ENCODE measurements at regions not wholly inside any gene's neighbourhood (a gene's known extent, or its start where the extent isn't known, plus 50 kb on each side); places are given as distances from the start of the nearest gene placed in this dataset.

DNA sequence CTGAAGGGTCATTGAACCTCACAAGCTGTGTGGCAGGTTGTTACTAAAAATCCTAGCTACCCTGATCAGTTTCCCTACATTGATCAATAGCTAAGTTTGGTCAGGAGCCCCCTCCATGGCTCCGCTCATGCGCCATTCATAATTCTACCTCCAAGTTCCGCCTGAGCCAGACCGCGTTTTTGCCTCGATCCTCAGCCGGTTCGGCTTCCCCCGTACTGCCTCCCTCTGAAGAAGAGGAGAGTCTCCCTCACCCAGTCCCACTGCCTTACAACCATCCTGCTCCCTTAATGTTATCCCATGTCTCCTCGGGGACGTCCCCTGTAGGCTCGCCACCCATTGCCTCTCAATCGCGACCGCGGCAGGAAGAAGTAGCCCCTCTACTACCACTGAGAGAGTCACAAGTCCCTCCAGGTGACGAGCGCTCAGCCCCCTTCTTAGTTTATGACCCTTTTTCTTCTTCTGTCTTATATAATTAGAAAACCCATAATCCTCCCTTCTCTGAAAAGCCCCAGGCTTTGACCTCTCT is 158.2 kb downstream of the DEFB131A start:
- TF ChIP-seq POLR2AphosphoS5 (IDR thresholded peaks at IDR 0.05; ENCODE audit: low read depth, low read length) (no peak), POLR2A (IDR thresholded peaks at IDR 0.05; ENCODE audit: low read depth, low read length) (no peak)

Data from GM12892 (cell line).